ENCODE measurements at regions not wholly inside any gene's neighbourhood (a gene's known extent, or its start where the extent isn't known, plus 50 kb on each side); places are given as distances from the start of the nearest gene placed in this dataset.

DNA sequence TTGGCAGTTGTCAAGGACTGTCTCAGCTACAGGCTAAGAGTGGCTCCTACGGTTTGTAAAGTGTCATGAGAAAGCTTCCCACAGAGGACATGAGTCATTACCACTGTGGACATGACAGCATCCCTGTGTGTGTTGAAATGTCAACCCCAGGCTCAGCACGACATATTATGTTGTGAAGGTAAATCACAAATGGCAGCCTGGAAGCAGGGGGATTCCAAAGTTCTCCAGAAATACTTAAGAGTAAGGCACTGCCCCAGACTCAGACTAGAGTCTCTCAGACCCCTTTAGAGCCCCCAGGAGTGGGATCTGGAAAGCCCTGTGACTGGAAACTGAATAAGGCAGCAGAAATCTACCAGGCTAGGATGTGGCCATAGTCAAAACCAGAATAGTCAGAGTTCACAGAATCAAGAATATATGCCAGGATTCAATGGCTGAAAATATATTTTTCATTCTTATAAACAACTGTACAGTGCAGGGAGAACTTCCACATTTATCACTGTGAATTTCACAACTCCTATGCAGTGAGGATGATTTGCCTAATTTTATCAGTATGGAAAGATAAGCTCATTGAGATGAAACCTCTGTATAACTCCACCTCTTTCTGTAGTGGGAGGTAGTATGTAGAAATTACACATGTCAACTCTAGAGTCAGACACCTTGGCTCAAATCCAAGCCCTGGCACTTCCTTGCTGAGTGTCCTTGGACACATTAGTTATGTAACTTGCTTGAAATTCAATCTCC is 237.1 kb upstream of the CFAP20DC start:
- TF ChIP-seq, protein P1, sequence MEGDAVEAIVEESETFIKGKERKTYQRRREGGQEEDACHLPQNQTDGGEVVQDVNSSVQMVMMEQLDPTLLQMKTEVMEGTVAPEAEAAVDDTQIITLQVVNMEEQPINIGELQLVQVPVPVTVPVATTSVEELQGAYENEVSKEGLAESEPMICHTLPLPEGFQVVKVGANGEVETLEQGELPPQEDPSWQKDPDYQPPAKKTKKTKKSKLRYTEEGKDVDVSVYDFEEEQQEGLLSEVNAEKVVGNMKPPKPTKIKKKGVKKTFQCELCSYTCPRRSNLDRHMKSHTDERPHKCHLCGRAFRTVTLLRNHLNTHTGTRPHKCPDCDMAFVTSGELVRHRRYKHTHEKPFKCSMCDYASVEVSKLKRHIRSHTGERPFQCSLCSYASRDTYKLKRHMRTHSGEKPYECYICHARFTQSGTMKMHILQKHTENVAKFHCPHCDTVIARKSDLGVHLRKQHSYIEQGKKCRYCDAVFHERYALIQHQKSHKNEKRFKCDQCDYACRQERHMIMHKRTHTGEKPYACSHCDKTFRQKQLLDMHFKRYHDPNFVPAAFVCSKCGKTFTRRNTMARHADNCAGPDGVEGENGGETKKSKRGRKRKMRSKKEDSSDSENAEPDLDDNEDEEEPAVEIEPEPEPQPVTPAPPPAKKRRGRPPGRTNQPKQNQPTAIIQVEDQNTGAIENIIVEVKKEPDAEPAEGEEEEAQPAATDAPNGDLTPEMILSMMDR (IDR thresholded peaks at IDR 0.05) = no peak
- no peak for TF ChIP-seq POLR2A (IDR thresholded peaks at IDR 0.05)
- TF ChIP-seq POLR2AphosphoS5 (IDR thresholded peaks at IDR 0.05) = no peak
